Activated naive CD4-positive, alpha-beta T cell treated with anti-CD3 and anti-CD28 coated beads for 36 hours (primary cell): ENCODE measurements at regions not wholly inside any gene's neighbourhood (a gene's known extent, or its start where the extent isn't known, plus 50 kb on each side); places are given as distances from the start of the nearest gene placed in this dataset.
"Not testable (repeated sequence)": the region's sequence is repeated elsewhere in the genome, so short reads cannot be mapped to it uniquely, and the experiment has no call there.

Source experiments
- CTCF ChIA-PET: fragments of 350-600 bp; sonication (Branson Sonifier 250); formaldehyde crosslinking; loops from one replicate; lab custom pipeline; 2021; ENCODE audit warnings: antibody characterized with exemption; lab: Charles Lee
- DNase-seq: peaks from one replicate; pipeline ENCODE4 v3.0.0-alpha.2; 2020
- H3K27ac Mint-ChIP-seq: one replicate; pipeline ENCODE4 v1.8.0; 2021; ENCODE audit warnings: mild to moderate bottlenecking, mixed read lengths
- H3K27me3 Mint-ChIP-seq: one replicate; pipeline ENCODE4 v1.8.0; 2021; ENCODE audit warnings: low read depth, mixed read lengths
- H3K36me3 Mint-ChIP-seq: one replicate; pipeline ENCODE4 v1.8.0; 2021; ENCODE audit warnings: low read depth, mixed read lengths
- H3K4me1 Mint-ChIP-seq: one replicate; pipeline ENCODE4 v1.8.0; 2021; ENCODE audit warnings: low read depth, mixed read lengths
- H3K4me3 Mint-ChIP-seq: one replicate; pipeline ENCODE4 v1.8.0; 2021; ENCODE audit warnings: mild to moderate bottlenecking, moderate library complexity, mixed read lengths
- H3K9me3 Mint-ChIP-seq: one replicate; pipeline ENCODE4 v1.8.0; 2021; ENCODE audit warnings: mixed read lengths
- intact Hi-C: fragments of 100-400 bp; cut with micrococcal nuclease; formaldehyde crosslinking; loops from one replicate; pipeline ENCODE4 v1.15.1; 2023

GRCh38 chr3:31197941-31198340 lies 303.5 kb upstream of the GADL1 start:
- no peak for DNase-seq
- Mint-ChIP-seq H3K36me3 (no peaks in the 10 kb centered on the region), H3K27ac (no peak overlapping the region), H3K4me3 (no peak overlapping the region), H3K4me1 (peaks cover 13% of the 10 kb centered on the region), H3K9me3 (peaks cover 5% of the 10 kb centered on the region), H3K27me3 (no peaks in the 10 kb centered on the region)
- CTCF ChIA-PET: no interaction called here
- intact Hi-C loops: no loop called here

- peaks cover 5% of the 10 kb centered on the region for H3K9me3 Mint-ChIP-seq
- CTCF ChIA-PET: no interaction called here
- H3K27ac Mint-ChIP-seq: no peak overlapping the region
- H3K36me3 Mint-ChIP-seq: no peaks in the 10 kb centered on the region
- no peak for DNase-seq
- H3K27me3 Mint-ChIP-seq: no peaks in the 10 kb centered on the region
- no peak overlapping the region for H3K4me3 Mint-ChIP-seq
- H3K4me1 Mint-ChIP-seq: peaks cover 4% of the 10 kb centered on the region
- intact Hi-C loops: no loop called here
These were observed 304.4 kb upstream of the GADL1 start for GRCh38 chr3:31198890-31199289.

- Mint-ChIP-seq H3K4me1 (peaks cover under 1% of the 10 kb centered on the region), H3K36me3 (no peaks in the 10 kb centered on the region), H3K27me3 (no peaks in the 10 kb centered on the region), H3K4me3 (no peak overlapping the region), H3K27ac (no peak overlapping the region), H3K9me3 (peaks cover 8% of the 10 kb centered on the region)
- DNase-seq: no peak
- CTCF ChIA-PET: interaction anchor here (0.7 to 1.7 kb wide), 2 partner anchors 28 to 37 kb away, joined by 3 to 4 read pairs; no protein-coding TSS in a partner anchor
- intact Hi-C loops: no loop called here
These were observed 309.7 kb upstream of the GADL1 start for GRCh38 chr3:31203960-31204795.

- intact Hi-C loops, H3K27ac Mint-ChIP-seq, H3K36me3 Mint-ChIP-seq, H3K4me1 Mint-ChIP-seq, H3K27me3 Mint-ChIP-seq, H3K9me3 Mint-ChIP-seq, H3K4me3 Mint-ChIP-seq, DNase-seq: not testable (repeated sequence)
- CTCF ChIA-PET: interaction anchor here (0.7 to 1.7 kb wide), 2 partner anchors 27 to 36 kb away, joined by 3 to 4 read pairs; no protein-coding TSS in a partner anchor
These were observed 310.3 kb upstream of the GADL1 start for GRCh38 chr3:31204796-31205056.

GRCh38 chr3:31210068-31210645 lies 315.7 kb upstream of the GADL1 start:
- CTCF ChIA-PET: interaction anchor here (0.6 to 1.4 kb wide), 3 partner anchors 9 to 471 kb away, joined by 3 to 5 read pairs (median 4); no protein-coding TSS in a partner anchor
- Mint-ChIP-seq H3K4me3 (no peak overlapping the region), H3K4me1 (peaks cover 53% of the 10 kb centered on the region), H3K36me3 (no peaks in the 10 kb centered on the region), H3K9me3 (peaks cover 3% of the 10 kb centered on the region), H3K27ac (no peak overlapping the region), H3K27me3 (no peaks in the 10 kb centered on the region)
- DNase-seq: peak; percentile 12
- intact Hi-C loops: loop anchor here (2.0 to 10.0 kb wide), 6 partner anchors 252 to 1837 kb away; no protein-coding TSS in a partner anchor

DNA sequence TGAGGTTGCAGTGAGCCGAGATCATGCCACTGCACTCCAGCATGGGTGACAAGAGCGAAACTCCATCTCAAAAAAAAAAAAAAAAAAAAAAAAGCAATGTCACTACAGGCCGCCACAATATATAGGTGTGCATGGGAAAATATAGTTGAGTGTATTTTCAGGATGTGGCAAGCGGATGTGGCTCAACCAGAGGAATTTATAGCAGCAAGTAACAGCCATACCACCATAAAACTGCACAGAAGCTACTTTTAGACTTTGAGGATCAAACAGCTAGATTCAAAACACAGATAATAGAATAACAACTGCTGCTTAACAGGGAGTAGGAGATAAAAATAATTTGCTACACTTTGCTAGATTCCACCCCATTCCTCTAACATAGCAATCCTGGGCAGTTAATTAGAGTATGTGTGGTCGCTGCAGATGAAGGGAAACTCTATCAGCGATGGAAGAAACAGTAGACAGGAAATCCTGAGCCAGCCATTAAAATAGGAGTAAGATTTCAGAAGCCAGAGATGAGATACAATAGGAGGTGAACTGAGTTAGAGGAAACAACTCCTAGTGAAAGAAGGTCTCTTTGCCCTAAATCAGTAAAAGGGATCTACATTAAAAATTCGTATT lies 318.7 kb upstream of the STT3B start:
- Mint-ChIP-seq H3K27ac (peak overlapping the region; percentile 3), H3K36me3 (no peaks in the 10 kb centered on the region), H3K9me3 (no peaks in the 10 kb centered on the region), H3K4me1 (peaks cover 88% of the 10 kb centered on the region), H3K27me3 (no peaks in the 10 kb centered on the region), H3K4me3 (no peak overlapping the region)
- CTCF ChIA-PET: interaction anchor here (1.2 kb wide), 1 partner anchor 28 kb away, joined by 5 read pairs; no protein-coding TSS in a partner anchor
- intact Hi-C loops: loop anchor here (1.0 to 10.0 kb wide), 11 partner anchors 16 to 1833 kb away; partner anchors contain the start of gene STT3B
- peak; percentile 49 for DNase-seq

- Mint-ChIP-seq H3K4me3 (no peak overlapping the region), H3K9me3 (peaks cover 2% of the 10 kb centered on the region), H3K4me1 (peaks cover 90% of the 10 kb centered on the region), H3K27me3 (no peaks in the 10 kb centered on the region), H3K36me3 (no peaks in the 10 kb centered on the region), H3K27ac (peak overlapping the region; percentile 38)
- CTCF ChIA-PET: interaction anchor here (1.4 to 1.5 kb wide), 2 partner anchors 8 to 34 kb away, joined by 4 to 5 read pairs; no protein-coding TSS in a partner anchor
- intact Hi-C loops: loop anchor here (1.0 to 10.0 kb wide), 4 partner anchors 9 to 897 kb away; no protein-coding TSS in a partner anchor
- DNase-seq: no peak
These were observed 314.6 kb upstream of the STT3B start for GRCh38 chr3:31218082-31218481.

DNA sequence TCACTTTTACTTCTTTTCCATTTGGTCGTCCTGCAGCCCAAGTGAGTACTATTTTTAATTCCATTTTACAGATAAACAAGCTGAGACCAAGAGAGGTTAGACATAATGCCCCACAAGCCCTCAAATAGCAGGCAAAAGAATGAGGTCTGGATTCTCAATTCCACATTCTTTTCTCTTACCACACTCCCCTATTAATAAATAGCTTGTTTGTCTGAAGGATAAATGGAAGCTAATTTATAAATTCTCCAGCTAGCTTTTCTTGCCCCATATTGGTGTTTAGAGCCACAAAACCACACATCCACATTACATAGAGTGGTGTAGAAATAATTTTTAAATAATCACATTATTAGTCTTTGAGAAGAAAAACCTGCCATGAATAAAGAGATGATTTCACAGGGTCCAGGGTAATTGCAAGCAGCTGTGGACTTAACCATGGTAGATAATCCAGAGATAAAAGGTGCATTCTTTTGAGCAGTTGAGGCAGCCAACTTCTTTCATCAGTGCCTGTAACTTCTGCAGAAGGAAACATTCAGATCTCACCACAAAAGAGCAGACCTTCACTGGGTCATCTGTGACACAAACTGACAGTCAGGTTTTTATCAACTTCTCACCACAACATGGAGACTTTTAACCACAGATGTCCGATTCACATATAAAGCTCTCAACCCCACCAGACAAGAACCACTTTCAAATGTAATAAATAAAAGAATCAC lies 313.4 kb upstream of the STT3B start:
- Mint-ChIP-seq H3K9me3 (peaks cover 2% of the 10 kb centered on the region), H3K4me1 (peaks cover 89% of the 10 kb centered on the region), H3K27ac (no peak overlapping the region), H3K4me3 (no peak overlapping the region), H3K27me3 (no peaks in the 10 kb centered on the region), H3K36me3 (no peaks in the 10 kb centered on the region)
- CTCF ChIA-PET: interaction anchor here (0.6 to 1.5 kb wide), 3 partner anchors 9 to 803 kb away, joined by 4 to 5 read pairs (median 4); no protein-coding TSS in a partner anchor
- intact Hi-C loops: loop anchor here (10.0 kb wide), 2 partner anchors 564 to 896 kb away; no protein-coding TSS in a partner anchor
- DNase-seq: no peak

DNA sequence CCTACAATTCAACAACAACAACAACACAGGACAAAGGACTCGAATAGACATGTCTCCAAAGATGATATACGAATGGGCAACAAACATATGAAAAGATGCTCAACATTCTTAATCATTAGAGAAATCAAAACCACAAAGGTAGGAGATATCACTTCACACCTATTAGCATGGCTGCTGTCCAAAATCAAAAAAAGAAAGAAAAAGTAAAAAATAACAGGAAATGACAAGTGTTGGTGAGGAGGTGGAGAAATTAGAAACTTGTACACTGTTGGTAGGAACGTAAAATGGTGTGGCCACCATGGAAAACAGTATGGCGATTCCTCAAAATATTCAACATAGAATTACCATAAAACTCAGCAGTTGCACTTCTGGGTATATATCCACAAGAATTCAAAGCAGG lies 312.3 kb upstream of the STT3B start:
- no peaks in the 10 kb centered on the region for H3K27me3 Mint-ChIP-seq
- H3K36me3 Mint-ChIP-seq: no peaks in the 10 kb centered on the region
- no peak overlapping the region for H3K27ac Mint-ChIP-seq
- no peak for DNase-seq
- intact Hi-C loops: no loop called here
- CTCF ChIA-PET: no interaction called here
- no peak overlapping the region for H3K4me3 Mint-ChIP-seq
- H3K9me3 Mint-ChIP-seq: peaks cover 2% of the 10 kb centered on the region
- peaks cover 83% of the 10 kb centered on the region for H3K4me1 Mint-ChIP-seq

DNA sequence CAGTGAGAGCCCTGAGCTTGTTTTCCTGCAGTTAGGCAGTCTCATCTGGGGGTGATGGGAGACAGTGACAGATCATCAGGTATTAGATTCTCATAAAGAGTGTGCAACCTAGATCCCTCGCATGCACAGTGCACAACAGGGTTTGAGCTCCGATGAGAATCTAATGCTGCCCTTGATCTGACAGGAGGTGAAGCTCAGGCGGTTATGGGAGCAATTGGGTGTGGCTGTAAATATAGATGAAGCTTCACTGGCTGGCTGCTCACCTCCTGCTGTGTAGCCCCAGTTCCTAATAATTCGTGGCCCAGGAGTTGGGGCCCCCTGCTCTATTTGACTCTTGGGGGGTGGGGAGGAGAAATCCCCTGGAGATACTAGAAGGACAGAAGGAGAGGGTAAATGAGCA lies 309.4 kb upstream of the STT3B start:
- H3K36me3 Mint-ChIP-seq: no peaks in the 10 kb centered on the region
- no peak overlapping the region for H3K27ac Mint-ChIP-seq
- H3K9me3 Mint-ChIP-seq: peaks cover 2% of the 10 kb centered on the region
- H3K4me3 Mint-ChIP-seq: no peak overlapping the region
- intact Hi-C loops: no loop called here
- CTCF ChIA-PET: interaction anchor here (1.0 kb wide), 1 partner anchor 18 kb away, joined by 3 read pairs; no protein-coding TSS in a partner anchor
- H3K27me3 Mint-ChIP-seq: no peaks in the 10 kb centered on the region
- no peak for DNase-seq
- peaks cover 85% of the 10 kb centered on the region for H3K4me1 Mint-ChIP-seq

DNA sequence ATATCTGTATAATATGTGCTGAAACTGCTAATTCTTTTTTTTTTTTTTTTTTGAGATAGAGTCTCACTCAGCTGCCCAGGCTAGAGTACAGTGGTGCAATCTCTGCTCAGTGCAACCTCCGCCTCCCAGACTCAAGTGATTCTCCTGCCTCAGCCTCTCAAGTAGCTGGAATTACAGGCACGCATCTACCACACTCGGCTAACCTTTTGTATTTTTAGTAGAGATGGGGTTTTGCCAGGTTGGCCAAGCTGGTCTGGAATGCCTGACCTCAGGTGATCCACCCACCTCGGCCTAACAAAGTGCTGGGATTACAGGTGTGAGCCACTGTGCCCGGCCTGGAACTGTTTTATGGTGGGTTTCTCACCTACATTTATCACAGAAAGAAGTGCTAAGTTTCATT lies 307.8 kb upstream of the STT3B start:
- peaks cover 2% of the 10 kb centered on the region for H3K9me3 Mint-ChIP-seq
- DNase-seq: no peak
- CTCF ChIA-PET: interaction anchor here (0.8 kb wide), 1 partner anchor 238 kb away, joined by 4 read pairs; no protein-coding TSS in a partner anchor
- no peaks in the 10 kb centered on the region for H3K27me3 Mint-ChIP-seq
- H3K4me3 Mint-ChIP-seq: no peak overlapping the region
- H3K36me3 Mint-ChIP-seq: peaks cover 5% of the 10 kb centered on the region
- H3K27ac Mint-ChIP-seq: no peak overlapping the region
- peaks cover 85% of the 10 kb centered on the region for H3K4me1 Mint-ChIP-seq
- intact Hi-C loops: loop anchor here (5.0 kb wide), 1 partner anchor 307 kb away; the partner anchor contains the start of gene STT3B
